ENCODE measurements at regions not wholly inside any gene's neighbourhood (a gene's known extent, or its start where the extent isn't known, plus 50 kb on each side); places are given as distances from the start of the nearest gene placed in this dataset.

- Histone ChIP-seq H4K20me1 (ENCODE audit: insufficient read depth, low read length) (no peaks in the 10 kb centered on the region), H3K4me3 (ENCODE audit: low read depth, low read length, poor library complexity, severe bottlenecking) (no peak overlapping the region), H2AFZ (ENCODE audit: low read length) (no peak overlapping the region), H3K27ac (ENCODE audit: low read depth, low read length, poor library complexity, severe bottlenecking) (no peak overlapping the region), H3K4me1 (ENCODE audit: insufficient read depth, low read length, poor library complexity, severe bottlenecking) (no peaks in the 10 kb centered on the region), H3K4me2 (ENCODE audit: low read length) (no peak overlapping the region), H3K79me2 (ENCODE audit: insufficient read depth, low read depth, low read length) (no peaks in the 10 kb centered on the region), H3K36me3 (ENCODE audit: insufficient read depth, low read length) (no peaks in the 10 kb centered on the region), H3K9me3 (ENCODE audit: low read length) (no peaks in the 10 kb centered on the region), H3K9me2 (ENCODE audit: insufficient read depth, low read length) (no peaks in the 10 kb centered on the region)
- no peak for DNase-seq (ENCODE audit: low spot score)
- BruUV-seq (replicated peaks), result no TSS peak
- POLR2A ChIA-PET, result interaction anchor here (0.7 kb wide), 1 partner anchor 712 kb away, joined by 3 read pairs; no protein-coding TSS in a partner anchor
- TF ChIP-seq, protein P1, sequence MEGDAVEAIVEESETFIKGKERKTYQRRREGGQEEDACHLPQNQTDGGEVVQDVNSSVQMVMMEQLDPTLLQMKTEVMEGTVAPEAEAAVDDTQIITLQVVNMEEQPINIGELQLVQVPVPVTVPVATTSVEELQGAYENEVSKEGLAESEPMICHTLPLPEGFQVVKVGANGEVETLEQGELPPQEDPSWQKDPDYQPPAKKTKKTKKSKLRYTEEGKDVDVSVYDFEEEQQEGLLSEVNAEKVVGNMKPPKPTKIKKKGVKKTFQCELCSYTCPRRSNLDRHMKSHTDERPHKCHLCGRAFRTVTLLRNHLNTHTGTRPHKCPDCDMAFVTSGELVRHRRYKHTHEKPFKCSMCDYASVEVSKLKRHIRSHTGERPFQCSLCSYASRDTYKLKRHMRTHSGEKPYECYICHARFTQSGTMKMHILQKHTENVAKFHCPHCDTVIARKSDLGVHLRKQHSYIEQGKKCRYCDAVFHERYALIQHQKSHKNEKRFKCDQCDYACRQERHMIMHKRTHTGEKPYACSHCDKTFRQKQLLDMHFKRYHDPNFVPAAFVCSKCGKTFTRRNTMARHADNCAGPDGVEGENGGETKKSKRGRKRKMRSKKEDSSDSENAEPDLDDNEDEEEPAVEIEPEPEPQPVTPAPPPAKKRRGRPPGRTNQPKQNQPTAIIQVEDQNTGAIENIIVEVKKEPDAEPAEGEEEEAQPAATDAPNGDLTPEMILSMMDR (conservative IDR thresholded peaks at IDR 0.05; ENCODE audit: low read length), result no peak
- TF ChIP-seq EZH2phosphoT487 (IDR thresholded peaks at IDR 0.05; ENCODE audit: borderline replicate concordance, low read depth, low read length), result no peak
- intact Hi-C loops (cut with micrococcal nuclease; ENCODE audit: unreplicated experiment), result no loop called here
- CTCF ChIA-PET (ENCODE audit: unreplicated experiment), result no interaction called here
Measured at GRCh38 chr3:174769171-174769570, 90.0 kb upstream of the NAALADL2 start.

- Histone ChIP-seq H3K36me3 (ENCODE audit: insufficient read depth, low read length) (no peaks in the 10 kb centered on the region), H3K79me2 (ENCODE audit: insufficient read depth, low read depth, low read length) (no peaks in the 10 kb centered on the region), H3K4me3 (ENCODE audit: low read depth, low read length, poor library complexity, severe bottlenecking) (no peak overlapping the region), H2AFZ (ENCODE audit: low read length) (no peak overlapping the region), H3K4me1 (ENCODE audit: insufficient read depth, low read length, poor library complexity, severe bottlenecking) (no peaks in the 10 kb centered on the region), H3K9me3 (ENCODE audit: low read length) (no peaks in the 10 kb centered on the region), H3K4me2 (ENCODE audit: low read length) (no peak overlapping the region), H3K9me2 (ENCODE audit: insufficient read depth, low read length) (no peaks in the 10 kb centered on the region), H3K27ac (ENCODE audit: low read depth, low read length, poor library complexity, severe bottlenecking) (no peak overlapping the region), H4K20me1 (ENCODE audit: insufficient read depth, low read length) (no peaks in the 10 kb centered on the region)
- no peak for DNase-seq (ENCODE audit: low spot score)
- POLR2A ChIA-PET, result no interaction called here
- CTCF ChIA-PET (ENCODE audit: unreplicated experiment), result no interaction called here
- TF ChIP-seq, protein P1 (conservative IDR thresholded peaks at IDR 0.05; ENCODE audit: low read length), result no peak
- TF ChIP-seq EZH2phosphoT487 (IDR thresholded peaks at IDR 0.05; ENCODE audit: borderline replicate concordance, low read depth, low read length), result no peak
- intact Hi-C loops (cut with micrococcal nuclease; ENCODE audit: unreplicated experiment), result no loop called here
- no TSS peak for BruUV-seq (replicated peaks)
Measured at GRCh38 chr3:174775603-174776002, 83.5 kb upstream of the NAALADL2 start.

DNA sequence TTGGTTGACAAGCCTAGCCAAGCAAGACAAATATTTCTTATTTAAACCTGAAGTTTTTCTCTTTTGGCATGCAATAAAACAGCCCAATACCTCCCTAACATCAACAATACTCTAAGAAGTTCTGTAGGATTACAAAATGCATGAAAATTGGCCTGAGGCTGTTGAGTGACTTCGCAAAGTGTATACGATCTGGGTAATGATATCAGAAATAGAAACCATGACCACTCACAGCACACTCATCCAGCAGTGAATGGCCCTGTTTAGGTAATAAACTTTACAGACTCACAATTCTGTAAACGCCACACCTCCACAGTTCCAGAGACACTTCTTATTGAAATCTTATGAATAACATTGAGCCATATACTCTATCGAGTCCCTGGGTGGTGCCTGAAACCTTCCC lies 83.0 kb upstream of the NAALADL2 start:
- Histone ChIP-seq H3K9me3 (ENCODE audit: low read length) (no peaks in the 10 kb centered on the region), H3K27ac (ENCODE audit: low read depth, low read length, poor library complexity, severe bottlenecking) (no peak overlapping the region), H3K4me2 (ENCODE audit: low read length) (no peak overlapping the region), H3K79me2 (ENCODE audit: insufficient read depth, low read depth, low read length) (no peaks in the 10 kb centered on the region), H3K4me1 (ENCODE audit: insufficient read depth, low read length, poor library complexity, severe bottlenecking) (no peaks in the 10 kb centered on the region), H2AFZ (ENCODE audit: low read length) (no peak overlapping the region), H3K9me2 (ENCODE audit: insufficient read depth, low read length) (no peaks in the 10 kb centered on the region), H4K20me1 (ENCODE audit: insufficient read depth, low read length) (no peaks in the 10 kb centered on the region), H3K4me3 (ENCODE audit: low read depth, low read length, poor library complexity, severe bottlenecking) (no peak overlapping the region), H3K36me3 (ENCODE audit: insufficient read depth, low read length) (no peaks in the 10 kb centered on the region)
- DNase-seq (ENCODE audit: low spot score), result no peak
- intact Hi-C loops (cut with micrococcal nuclease; ENCODE audit: unreplicated experiment), result no loop called here
- POLR2A ChIA-PET, result no interaction called here
- CTCF ChIA-PET (ENCODE audit: unreplicated experiment), result no interaction called here
- no TSS peak for BruUV-seq (replicated peaks)
- no peak for TF ChIP-seq EZH2phosphoT487 (IDR thresholded peaks at IDR 0.05; ENCODE audit: borderline replicate concordance, low read depth, low read length)
- TF ChIP-seq, protein P1 (conservative IDR thresholded peaks at IDR 0.05; ENCODE audit: low read length), result no peak
